ENCODE measurements at regions not wholly inside any gene's neighbourhood (a gene's known extent, or its start where the extent isn't known, plus 50 kb on each side); places are given as distances from the start of the nearest gene placed in this dataset.
"Not testable (repeated sequence)": the region's sequence is repeated elsewhere in the genome, so short reads cannot be mapped to it uniquely, and the experiment has no call there.

- not testable (repeated sequence) for TF ChIP-seq CTCF, POLR2A (IDR thresholded peaks at IDR 0.05)
These were observed 299.5 kb downstream of the CACNA1B start for GRCh38 chr9:138177091-138177490.
